ENCODE measurements at regions not wholly inside any gene's neighbourhood (a gene's known extent, or its start where the extent isn't known, plus 50 kb on each side); places are given as distances from the start of the nearest gene placed in this dataset.
A peak's percentile ranks its signal among the peaks of the same experiment; 100 is the strongest.

GRCh38 chr3:72113964-72114363 lies 329.0 kb upstream of the PROK2 start:
- DNase-seq, result no peak
- intact Hi-C loops (cut with DNase I), result no loop called here

GRCh38 chr3:72113564-72113963 lies 328.6 kb upstream of the PROK2 start:
- intact Hi-C loops (cut with DNase I), result no loop called here
- DNase-seq, result no peak

GRCh38 chr3:72112435-72112834 lies 327.5 kb upstream of the PROK2 start:
- DNase-seq, result no peak
- intact Hi-C loops (cut with DNase I), result no loop called here

- no peak for DNase-seq
- intact Hi-C loops (cut with DNase I), result no loop called here
These were observed 326.6 kb upstream of the PROK2 start for GRCh38 chr3:72111265-72112205.

GRCh38 chr3:72109327-72110259 lies 324.6 kb upstream of the PROK2 start:
- intact Hi-C loops (cut with DNase I), result no loop called here
- DNase-seq, result peak in 6 of 42 donors; percentile 19 to 41 (median 24)

- intact Hi-C loops (cut with DNase I), result no loop called here
- peak; percentile 18 to 93 (median 66) for DNase-seq
These were observed 320.4 kb upstream of the PROK2 start for GRCh38 chr3:72105306-72105705.

- intact Hi-C loops (cut with DNase I), result no loop called here
These were observed 317.2 kb upstream of the PROK2 start for GRCh38 chr3:72102112-72102616.

GRCh38 chr3:72101494-72101893 lies 316.5 kb upstream of the PROK2 start:
- intact Hi-C loops (cut with DNase I), result no loop called here
- no peak for DNase-seq

More at GRCh38 chr3:72102112-72102616, 317.2 kb upstream of the PROK2 start:
- DNase-seq, result peak in 4 of 42 donors; percentile 12 to 41 (median 18)

- intact Hi-C loops (cut with DNase I), result no loop called here
- peak; percentile 56 to 91 (median 80) for DNase-seq
These were observed 315.7 kb upstream of the PROK2 start for GRCh38 chr3:72100601-72101187.

- intact Hi-C loops (cut with DNase I), result no loop called here
- no peak for DNase-seq
These were observed 315.1 kb upstream of the PROK2 start for GRCh38 chr3:72100080-72100511.

GRCh38 chr3:72099326-72100079 lies 314.6 kb upstream of the PROK2 start:
- intact Hi-C loops (cut with DNase I), result no loop called here
- DNase-seq, result no peak

GRCh38 chr3:72097053-72097452 lies 312.1 kb upstream of the PROK2 start:
- intact Hi-C loops (cut with DNase I), result no loop called here
- no peak for DNase-seq

GRCh38 chr3:72095521-72095920 lies 310.6 kb upstream of the PROK2 start:
- no peak for DNase-seq
- intact Hi-C loops (cut with DNase I), result no loop called here

GRCh38 chr3:72093992-72094334 lies 309.0 kb upstream of the PROK2 start:
- DNase-seq, result no peak
- intact Hi-C loops (cut with DNase I), result no loop called here

- intact Hi-C loops (cut with DNase I), result no loop called here
- no peak for DNase-seq
These were observed 308.5 kb upstream of the PROK2 start for GRCh38 chr3:72093270-72093991.

- intact Hi-C loops (cut with DNase I), result no loop called here
- DNase-seq, result no peak
These were observed 307.8 kb upstream of the PROK2 start for GRCh38 chr3:72092778-72093177.

- intact Hi-C loops (cut with DNase I), result no loop called here
- no peak for DNase-seq
These were observed 303.6 kb upstream of the PROK2 start for GRCh38 chr3:72088486-72089025.

GRCh38 chr3:72087420-72087819 lies 302.5 kb upstream of the PROK2 start:
- DNase-seq, result no peak

More at GRCh38 chr3:72087420-72087819, 302.5 kb upstream of the PROK2 start:
- intact Hi-C loops (cut with DNase I), result no loop called here

Measured in head of caudate nucleus (tissue), 42 donors.